WERI-Rb-1 (cell line): ENCODE measurements at regions not wholly inside any gene's neighbourhood (a gene's known extent, or its start where the extent isn't known, plus 50 kb on each side); places are given as distances from the start of the nearest gene placed in this dataset.

ENCODE experiments used
- DNase-seq: peaks from one replicate; pipeline ENCODE4 v3.0.0-alpha.2; 2020
- H3K27ac ChIP-seq: fragments of 250-450 bp; sonication (Bioruptor Pico); 2 replicates; pipeline ENCODE4 v1.5.1; 2020; ENCODE audit warnings: mild to moderate bottlenecking, moderate library complexity
- H3K27me3 ChIP-seq: fragments of 250-450 bp; sonication (Bioruptor Pico); 2 replicates; pipeline ENCODE4 v1.5.1; 2021; ENCODE audit warnings: mild to moderate bottlenecking, low read depth, moderate library complexity; ENCODE audit not compliant: insufficient read depth, severe bottlenecking
- H3K36me3 ChIP-seq: fragments of 250-450 bp; sonication (Bioruptor Pico); 2 replicates; pipeline ENCODE4 v1.5.1; 2020; ENCODE audit warnings: mild to moderate bottlenecking, moderate library complexity
- H3K4me3 ChIP-seq: 2 replicates; pipeline ENCODE4 v1.5.1; 2011; ENCODE audit warnings: low read depth, mild to moderate bottlenecking, control low read depth, low read length
- H3K9me3 ChIP-seq: fragments of 250-450 bp; sonication (Bioruptor Pico); 2 replicates; pipeline ENCODE4 v1.5.1; 2021; ENCODE audit warnings: mild to moderate bottlenecking, moderate library complexity; ENCODE audit not compliant: severe bottlenecking
- TF ChIP-seq, protein P1 (sequence below): IDR thresholded peaks from 2 replicates; pipeline ENCODE4 v1.5.1; 2011; ENCODE audit warnings: low read depth, mild to moderate bottlenecking, control low read depth, inconsistent platforms, low read length

DNA sequence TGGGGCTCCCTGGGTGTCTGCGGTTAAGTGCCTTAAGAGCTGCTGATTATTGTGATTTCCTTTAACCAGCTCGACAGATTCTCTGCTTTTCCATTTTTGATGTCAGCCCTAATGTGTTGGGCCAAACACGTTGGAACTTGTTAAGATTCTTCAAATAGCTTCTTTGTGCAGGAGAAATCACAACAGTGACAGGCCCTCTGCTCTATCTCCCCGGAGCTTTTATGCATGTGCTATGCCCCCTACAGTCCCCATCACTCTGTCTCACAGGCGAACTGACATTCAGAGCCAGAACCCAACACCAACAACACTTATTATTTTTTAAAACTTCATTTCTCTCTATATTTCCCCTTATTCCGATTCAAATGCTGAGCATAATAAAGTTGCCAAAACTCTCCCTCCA is 371.7 kb upstream of the CELF4 start:
- TF ChIP-seq, protein P1, sequence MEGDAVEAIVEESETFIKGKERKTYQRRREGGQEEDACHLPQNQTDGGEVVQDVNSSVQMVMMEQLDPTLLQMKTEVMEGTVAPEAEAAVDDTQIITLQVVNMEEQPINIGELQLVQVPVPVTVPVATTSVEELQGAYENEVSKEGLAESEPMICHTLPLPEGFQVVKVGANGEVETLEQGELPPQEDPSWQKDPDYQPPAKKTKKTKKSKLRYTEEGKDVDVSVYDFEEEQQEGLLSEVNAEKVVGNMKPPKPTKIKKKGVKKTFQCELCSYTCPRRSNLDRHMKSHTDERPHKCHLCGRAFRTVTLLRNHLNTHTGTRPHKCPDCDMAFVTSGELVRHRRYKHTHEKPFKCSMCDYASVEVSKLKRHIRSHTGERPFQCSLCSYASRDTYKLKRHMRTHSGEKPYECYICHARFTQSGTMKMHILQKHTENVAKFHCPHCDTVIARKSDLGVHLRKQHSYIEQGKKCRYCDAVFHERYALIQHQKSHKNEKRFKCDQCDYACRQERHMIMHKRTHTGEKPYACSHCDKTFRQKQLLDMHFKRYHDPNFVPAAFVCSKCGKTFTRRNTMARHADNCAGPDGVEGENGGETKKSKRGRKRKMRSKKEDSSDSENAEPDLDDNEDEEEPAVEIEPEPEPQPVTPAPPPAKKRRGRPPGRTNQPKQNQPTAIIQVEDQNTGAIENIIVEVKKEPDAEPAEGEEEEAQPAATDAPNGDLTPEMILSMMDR = no peak
- H3K27ac ChIP-seq = no peak overlapping the region
- H3K9me3 ChIP-seq = no peaks in the 10 kb centered on the region
- H3K27me3 ChIP-seq = no peaks in the 10 kb centered on the region
- no peak for DNase-seq
- no peaks in the 10 kb centered on the region for H3K36me3 ChIP-seq
- no peak overlapping the region for H3K4me3 ChIP-seq

DNA sequence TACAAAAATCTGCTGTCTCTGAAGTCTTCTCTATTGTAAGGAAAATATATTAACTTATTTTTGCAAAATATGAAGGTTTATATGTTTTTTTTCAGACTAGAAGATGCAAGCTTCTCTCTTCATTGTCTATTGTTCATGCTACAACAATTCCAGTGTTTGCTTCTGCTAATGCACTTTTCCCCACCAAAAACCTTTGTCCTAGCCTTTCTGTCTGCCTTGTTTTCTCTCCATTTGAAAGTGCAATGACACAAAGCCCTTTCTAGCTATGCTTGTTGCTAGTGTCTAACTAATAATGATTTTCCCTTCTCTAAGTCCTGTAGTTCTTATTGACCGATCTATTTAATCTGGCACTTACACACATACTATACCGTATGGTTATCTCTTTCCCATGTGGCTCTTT is 369.5 kb upstream of the CELF4 start:
- H3K9me3 ChIP-seq = no peaks in the 10 kb centered on the region
- no peak overlapping the region for H3K4me3 ChIP-seq
- TF ChIP-seq, protein P1 = no peak
- no peak overlapping the region for H3K27ac ChIP-seq
- no peaks in the 10 kb centered on the region for H3K27me3 ChIP-seq
- no peaks in the 10 kb centered on the region for H3K36me3 ChIP-seq
- DNase-seq = no peak

DNA sequence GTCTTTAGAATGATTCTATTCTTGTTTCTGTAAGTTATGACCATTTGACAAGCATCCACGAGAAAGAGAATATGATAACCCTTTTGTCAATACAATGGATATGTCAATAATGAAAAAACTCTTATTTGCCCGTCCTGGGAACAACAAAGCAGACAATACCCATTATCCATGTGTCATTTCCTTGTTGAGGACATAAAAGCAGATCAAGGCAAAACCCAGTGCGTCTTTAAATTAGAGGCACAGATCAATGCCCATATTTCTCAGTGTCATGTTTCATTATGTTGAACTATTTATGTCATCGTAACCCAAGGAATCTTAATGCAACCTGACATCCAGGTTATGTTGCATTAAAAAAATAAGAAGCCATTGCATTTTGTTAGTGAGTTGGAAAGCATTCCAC is 365.0 kb upstream of the CELF4 start:
- H3K36me3 ChIP-seq = no peaks in the 10 kb centered on the region
- DNase-seq = no peak
- TF ChIP-seq, protein P1 = no peak
- H3K27ac ChIP-seq = no peak overlapping the region
- no peak overlapping the region for H3K4me3 ChIP-seq
- H3K27me3 ChIP-seq = no peaks in the 10 kb centered on the region
- H3K9me3 ChIP-seq = no peaks in the 10 kb centered on the region

DNA sequence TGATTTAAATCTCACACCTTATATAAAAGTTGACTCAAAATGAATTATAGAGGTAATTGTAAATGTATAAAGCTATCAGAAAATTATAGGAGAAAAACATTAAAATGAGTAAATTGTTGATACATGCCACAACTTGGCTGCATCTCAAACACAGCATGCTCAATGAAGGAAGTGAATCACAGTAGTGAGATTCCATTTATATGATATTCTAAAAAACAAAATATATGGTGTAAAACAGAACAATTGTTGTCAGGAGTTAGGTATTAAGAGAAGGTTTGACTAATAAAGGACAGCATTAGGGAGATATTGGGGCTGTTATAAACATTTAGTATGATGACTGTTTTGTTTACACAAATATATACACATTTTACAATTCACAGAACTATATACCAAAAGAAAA is 356.6 kb upstream of the CELF4 start:
- no peak for DNase-seq
- TF ChIP-seq, protein P1 = no peak
- Histone ChIP-seq H3K27me3 (no peaks in the 10 kb centered on the region), H3K9me3 (no peaks in the 10 kb centered on the region), H3K27ac (no peak overlapping the region), H3K36me3 (no peaks in the 10 kb centered on the region), H3K4me3 (no peak overlapping the region)

DNA sequence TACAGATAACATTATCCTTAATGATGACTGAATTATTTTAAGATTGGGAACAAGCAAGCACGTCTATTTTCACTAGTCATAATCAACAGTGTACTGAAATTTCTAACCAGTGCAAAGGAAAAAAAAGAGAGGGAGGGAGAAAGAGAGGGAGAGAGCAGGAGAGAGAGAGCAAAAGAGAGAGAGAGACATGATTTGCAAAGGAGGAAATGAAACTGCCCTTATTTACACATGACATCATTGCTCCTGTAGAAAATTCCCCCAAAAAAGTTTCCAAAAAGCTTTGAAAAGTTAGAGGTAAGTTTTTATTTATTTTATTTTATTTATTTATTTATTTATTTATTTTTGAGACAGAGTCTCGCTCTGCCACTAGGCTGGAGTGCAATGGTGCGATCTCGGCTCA is 355.3 kb upstream of the CELF4 start:
- Histone ChIP-seq H3K4me3 (no peak overlapping the region), H3K27me3 (no peaks in the 10 kb centered on the region), H3K9me3 (no peaks in the 10 kb centered on the region), H3K36me3 (no peaks in the 10 kb centered on the region), H3K27ac (no peak overlapping the region)
- TF ChIP-seq, protein P1 = no peak
- DNase-seq = no peak

DNA sequence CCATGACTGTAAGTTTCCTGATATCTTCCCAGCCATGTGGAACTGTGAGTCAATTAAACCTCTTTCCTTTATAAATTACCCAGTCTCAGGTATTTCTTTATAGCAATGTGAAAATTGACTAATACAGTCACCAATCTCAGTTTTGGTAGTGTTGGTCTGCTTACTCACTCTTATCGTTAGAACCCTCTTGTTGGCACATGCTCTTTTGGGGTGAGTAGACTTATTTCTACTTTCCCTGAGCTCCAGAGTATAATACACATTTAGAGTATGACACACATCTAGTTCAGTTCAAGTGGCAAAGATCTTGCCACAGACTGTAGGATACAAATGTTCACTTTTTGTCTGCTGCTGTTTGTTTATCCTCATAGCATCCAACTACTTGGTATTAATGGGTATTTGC is 347.5 kb upstream of the CELF4 start:
- Histone ChIP-seq H3K4me3 (no peak overlapping the region), H3K27me3 (no peaks in the 10 kb centered on the region), H3K27ac (no peak overlapping the region), H3K9me3 (no peaks in the 10 kb centered on the region), H3K36me3 (no peaks in the 10 kb centered on the region)
- DNase-seq = no peak
- TF ChIP-seq, protein P1 = no peak
